CD1c-positive myeloid dendritic cell (primary cell): ENCODE measurements at regions not wholly inside any gene's neighbourhood (a gene's known extent, or its start where the extent isn't known, plus 50 kb on each side); places are given as distances from the start of the nearest gene placed in this dataset.

Experiments
- DNase-seq: peaks from one replicate; pipeline ENCODE4 v3.0.0-alpha.2; 2016; ENCODE audit errors: extremely low spot score

DNA sequence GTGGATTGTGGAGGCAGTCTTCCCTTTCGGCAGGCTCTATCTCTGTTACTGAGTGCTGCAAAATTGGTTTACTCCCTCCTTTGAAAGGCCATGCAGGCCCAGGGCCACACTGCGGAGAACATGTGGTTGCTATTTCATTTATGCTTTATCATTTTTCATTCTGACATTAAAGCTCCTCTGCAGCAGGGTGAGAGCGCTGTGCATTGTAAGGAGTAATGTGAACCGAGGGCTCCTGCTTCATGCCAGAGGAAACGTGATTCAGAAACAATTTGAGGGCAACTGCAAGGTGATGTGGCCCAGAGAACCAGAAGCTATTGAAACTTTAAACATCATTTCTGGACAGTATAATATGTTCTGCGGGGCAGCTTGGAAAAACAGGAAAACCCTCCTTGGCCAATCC, 341.6 kb upstream of the NT5C1B start:
- DNase-seq: no peak

DNA sequence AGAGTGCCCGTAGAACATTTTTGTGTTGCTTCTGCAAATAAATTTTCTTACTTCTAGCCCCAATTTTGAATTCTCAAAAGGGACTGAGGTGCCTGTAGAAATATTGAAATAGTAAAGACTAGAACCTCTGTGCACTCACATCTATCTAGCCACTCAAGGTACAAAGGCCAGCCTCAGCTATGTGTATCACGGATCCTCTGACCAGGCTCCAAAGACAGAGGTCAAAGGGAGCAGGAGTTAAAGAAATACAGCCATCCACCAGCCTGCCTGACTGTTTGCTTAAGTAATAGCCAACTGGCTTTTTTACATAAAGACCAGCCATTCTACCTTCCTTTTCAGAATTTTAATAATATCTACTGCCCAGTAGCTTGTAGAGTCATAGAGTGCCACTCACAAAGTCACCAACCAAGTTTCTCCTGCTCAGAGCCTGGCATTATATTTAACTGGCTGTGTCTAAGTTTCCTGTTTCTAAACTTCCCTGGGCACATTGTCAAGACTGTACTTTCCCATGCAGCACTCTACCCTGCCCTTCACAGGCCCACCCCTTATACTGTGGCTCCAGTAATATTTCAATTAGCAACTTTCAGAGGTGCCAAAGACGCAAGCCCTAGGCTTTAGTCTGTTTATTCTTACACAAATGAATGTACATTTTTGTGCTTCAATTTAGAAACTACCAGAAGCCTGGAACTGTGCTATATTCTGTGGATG, 338.3 kb upstream of the NT5C1B start:
- no peak for DNase-seq

DNA sequence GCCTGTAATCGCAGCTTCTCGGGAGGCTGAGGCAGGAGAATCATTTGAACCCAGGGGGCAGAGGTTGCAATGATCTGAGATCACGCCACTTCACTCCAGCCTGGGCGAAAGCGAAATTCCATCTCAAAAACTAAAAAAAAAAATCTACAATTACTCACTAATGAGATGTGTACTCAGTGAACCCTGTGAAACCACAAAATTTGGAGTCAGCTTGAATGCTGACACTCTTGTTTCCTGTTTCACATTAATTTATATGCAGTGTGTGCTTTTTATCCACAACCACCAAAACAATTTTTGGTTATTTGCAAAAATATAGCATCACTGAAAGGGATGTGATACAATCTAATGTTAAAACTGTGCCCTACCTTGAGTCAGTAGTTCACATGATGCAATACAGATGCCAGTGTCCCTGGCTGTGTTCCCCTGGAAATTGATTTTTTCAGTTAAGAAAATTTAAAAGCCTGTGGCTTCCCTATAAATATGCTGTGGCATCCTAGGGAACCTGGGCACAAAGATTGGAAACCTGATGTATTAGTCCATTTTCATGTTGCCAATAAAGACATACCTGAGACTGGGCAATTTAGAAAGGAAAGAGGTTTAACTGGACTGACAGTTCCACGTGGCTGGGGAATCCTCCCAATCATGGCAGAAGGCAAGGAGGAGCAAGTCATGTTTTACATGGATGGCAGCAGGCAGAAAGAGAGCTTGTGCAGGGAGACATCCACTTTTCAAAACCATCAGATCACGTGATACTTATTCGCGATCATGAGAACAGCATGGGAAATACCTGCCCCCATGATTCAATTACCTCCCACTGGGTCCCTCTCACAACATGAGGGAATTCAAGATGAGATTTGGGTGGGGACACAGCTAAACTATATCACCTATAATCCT, 337.5 kb upstream of the NT5C1B start:
- no peak for DNase-seq

DNA sequence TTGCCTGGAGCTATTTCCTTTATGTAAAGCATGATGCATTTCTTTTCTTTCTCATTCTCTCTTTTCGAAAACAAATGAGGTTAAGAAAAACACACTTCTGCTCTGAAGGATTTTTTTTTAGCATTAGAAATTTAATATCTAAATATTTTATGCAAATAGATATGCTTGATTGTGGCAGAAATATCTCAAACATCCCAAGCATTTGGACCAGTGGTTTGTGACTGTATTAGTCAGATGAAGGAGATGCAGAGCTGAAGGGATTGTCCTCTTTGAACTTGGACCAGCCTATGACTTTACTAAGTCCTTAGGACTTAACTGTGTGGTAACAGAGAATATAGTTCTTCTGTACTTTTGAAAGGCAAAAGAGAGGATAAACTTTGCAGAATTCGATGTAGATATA, 335.9 kb upstream of the NT5C1B start:
- DNase-seq: no peak

DNA sequence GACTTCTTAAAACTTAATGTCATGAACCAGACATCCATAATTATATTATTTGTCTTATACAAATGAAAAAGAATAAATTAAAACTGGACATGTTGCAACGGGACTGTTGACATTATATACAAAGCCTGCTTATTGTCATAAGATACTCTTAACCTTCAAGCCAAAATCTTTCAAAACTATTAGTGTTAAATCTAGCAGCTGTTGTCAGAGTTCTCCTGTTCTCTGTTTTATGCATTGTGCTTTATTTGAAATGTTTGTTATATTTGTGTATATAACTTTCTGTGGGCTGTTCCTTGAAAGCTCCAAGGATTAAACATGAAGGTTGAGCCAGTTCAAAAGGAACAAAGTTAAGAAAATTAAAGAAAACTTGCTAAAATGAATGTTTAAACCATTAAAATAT, 335.5 kb upstream of the NT5C1B start:
- no peak for DNase-seq

DNA sequence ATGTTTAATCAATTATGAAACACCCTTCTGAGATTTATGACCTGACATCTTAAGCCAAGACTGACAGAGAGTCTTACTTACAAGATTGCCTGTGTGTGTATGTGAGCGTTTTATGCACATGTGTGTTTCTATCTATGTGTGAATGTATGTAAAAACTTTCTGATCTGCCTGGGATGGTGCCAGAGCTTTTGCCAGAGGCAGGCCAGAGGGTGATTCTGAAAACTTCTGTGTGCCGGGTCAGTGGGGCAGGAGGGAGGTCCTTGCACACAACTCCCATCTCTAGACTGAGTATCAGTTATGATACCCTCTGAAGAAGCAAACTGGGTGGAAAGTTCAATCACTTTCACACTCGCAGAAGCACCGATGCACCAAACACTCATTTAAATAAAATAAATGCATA, 335.0 kb upstream of the NT5C1B start:
- DNase-seq: no peak

DNA sequence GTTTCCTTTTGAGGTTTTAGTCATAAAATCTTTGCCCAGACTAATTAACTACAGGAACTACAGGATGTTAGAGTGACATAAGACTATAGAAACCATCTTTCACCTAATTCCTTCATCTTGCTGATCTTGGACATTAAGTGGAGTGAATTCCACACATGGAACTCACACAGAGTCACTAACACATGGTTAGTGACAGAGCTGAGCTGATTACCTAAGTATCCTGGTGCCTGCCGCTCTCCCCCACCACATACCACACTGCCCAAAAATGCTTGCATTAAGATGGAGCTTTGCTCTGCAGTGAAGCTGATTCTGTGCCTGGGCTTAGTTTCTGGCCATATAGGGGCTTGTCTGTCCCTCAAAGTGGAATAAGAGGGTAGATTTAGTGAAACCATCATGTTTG, 332.9 kb upstream of the NT5C1B start:
- DNase-seq: no peak

DNA sequence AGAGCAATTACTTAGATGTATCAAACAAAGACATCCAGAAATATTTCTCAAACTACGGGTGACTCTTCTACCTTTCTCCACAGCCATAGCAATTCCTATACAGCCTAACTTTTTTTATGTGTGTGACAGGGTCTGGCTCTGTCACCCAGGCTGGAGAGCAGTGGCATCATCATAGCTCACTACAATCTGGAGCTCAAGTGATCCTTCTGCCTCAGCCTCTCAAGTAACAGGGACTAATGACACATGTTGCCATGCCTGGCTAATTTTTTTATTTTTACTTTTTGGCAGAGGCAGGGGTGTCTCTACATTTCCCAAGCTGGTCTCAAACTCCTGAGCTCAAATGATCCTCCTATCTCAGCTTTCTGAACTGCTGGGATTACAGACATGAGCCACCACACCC, 328.9 kb upstream of the NT5C1B start:
- DNase-seq: no peak

DNA sequence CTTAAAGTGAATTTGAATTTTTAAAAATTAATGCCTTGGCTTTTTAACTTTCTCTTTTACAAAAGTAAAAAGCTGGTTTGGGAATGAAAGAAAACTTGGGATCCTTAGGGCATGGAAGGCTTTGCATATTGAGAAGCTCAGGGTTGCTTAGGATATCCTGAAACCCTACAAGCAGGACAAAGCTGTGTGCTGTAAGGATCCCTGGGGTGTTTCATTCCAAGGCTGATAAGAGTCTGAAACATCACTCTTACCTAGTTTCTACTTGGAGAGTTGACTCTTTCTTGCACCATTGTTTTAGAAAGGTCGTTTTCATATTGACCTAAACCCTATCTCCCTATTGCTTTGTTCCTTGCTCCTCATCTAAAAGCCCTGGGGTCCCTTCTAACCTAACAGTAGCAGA, 325.9 kb upstream of the NT5C1B start:
- DNase-seq: no peak

DNA sequence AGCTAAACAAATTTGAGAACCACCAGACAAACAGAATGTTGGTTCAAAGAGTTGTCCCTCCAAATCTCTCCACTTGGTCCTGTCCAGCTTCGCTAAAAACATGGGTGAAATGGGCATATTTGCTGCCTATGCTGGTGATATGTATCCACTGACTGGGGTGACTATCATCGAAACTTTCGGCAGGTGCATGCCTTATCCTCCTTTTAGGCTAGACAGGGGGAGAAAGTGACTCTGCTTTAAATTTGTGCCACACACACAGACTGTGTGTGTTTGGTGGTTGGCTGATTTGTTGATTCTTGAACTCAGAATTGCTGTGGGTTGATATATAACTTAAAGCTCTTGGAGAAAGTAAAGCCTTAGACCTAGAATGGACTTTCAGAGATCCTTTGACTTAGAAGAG, 324.1 kb upstream of the NT5C1B start:
- DNase-seq: no peak

DNA sequence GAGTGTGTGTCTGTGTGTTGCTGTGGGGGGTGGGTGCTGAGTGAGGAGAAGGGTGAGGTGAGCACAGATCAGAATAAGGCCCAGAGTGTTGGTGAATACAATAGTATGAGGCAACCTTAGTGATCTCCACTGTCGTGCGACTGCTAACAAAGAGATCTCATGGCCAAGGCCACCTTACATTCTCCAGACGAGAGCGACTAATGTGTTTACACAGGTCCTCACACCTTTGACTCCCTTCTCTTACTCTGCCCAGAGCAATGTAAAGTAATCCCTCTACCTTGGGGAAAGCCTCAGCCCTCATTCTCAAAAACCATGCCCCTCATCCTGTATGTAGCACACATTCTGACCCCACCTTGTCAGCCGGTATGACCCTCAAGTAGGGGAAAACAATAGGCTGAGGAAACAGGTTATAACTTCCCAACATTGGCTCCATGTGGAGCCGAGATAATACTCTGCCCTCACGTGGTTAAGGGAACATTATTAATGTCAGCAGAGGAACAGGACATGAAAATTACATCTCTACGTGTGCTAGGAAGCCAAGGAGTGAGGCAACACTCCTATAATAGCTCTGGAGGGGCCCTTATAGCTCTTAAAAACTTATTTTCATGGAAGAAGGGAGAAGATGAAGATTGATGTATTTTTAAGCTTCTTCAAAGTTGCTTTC, 323.0 kb upstream of the NT5C1B start:
- no peak for DNase-seq

DNA sequence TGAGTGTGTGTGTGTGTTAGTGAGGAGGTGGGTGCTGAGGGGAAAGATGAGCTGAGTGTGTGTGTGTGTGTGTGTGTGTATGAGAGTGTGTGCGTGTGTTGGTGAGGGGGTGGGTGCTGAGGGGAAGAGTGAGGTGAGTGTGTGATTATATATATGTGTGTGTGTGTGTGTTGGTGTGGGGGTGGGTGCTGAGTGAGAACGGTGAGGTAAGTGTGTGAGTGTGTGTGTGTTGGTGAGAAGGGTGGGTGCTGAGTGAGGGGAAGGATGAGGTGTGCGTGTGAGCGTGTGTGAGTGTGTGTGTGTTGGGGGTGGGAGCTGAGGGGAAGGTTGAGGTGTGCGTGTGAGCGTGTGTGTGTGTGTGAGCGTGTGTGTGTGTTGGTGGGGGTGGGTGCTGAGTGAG, 322.0 kb upstream of the NT5C1B start:
- DNase-seq: no peak

DNA sequence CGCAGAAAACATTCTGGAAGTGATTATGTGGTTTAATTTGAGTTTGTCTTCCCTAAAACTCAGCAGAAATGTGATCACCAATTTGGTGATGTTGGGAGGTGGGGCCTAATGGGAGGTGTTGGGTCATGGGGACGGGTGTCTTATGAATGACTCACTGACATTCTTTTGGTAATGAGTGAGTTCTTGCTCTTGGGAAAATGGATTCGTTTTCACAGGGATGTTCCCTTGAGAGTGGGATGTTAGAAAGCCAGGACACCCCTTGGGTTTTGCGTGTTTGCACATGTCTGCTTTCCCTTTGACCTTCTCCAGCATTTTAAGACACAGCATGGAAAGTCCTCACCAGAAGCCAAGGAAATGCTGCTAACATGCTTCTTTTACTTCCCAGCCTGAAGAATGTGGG, 321.5 kb upstream of the NT5C1B start:
- DNase-seq: no peak

DNA sequence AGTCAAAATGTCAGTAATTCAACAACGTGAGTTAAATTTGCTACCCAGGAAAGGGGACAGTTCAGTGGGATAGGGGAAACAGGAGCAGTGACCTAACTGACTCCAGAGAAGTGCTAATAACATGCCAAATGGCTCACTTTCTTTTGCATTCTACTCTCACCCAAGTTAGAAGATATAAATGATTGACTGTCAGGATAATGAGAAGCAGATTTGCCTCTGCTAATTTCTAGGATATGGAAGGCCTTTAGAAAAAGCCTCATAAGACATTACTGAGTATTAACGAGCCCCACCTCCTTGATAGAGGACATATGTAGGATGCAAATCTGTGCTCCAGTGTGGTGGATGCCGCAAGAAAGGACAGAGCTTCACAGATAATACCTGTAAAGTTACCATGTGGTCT, 318.6 kb upstream of the NT5C1B start:
- DNase-seq: no peak

DNA sequence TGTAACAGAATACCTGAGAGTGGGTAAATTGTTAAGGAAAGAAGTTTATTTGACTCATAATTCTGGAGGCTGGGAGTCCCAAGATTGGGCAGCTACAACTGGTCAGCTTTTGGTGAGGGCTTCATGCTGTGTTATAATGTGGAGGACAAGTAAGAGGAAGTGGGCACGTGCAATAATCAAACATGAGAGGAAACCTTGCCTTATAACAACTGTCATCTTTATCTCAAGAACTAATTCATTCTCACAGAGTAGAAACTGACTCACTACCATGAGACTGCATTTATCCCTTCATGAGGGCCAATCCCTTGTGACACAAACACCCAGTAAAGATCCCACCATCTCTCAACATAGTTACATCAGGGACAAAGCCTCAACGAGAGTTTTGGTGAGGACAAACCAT, 318.1 kb upstream of the NT5C1B start:
- DNase-seq: no peak

DNA sequence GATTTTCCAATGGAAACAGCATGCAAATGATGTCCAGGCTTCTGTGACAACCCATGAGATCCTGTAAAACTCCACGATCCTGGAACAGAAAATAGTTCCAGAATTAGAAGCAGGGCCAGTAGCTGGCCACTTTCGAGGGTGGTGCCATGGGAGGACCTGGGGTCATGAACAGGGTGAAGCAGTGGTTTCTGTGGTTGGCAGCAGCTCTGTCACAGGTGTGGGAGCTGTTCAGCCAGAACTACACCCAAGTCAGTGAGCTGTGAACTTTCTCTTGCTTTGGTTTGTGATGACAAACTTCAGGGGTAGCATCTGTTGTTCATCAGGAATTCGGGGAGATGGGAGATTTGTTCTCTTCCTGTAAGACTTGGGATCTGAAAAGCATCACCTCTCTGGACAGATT, 314.4 kb upstream of the NT5C1B start:
- no peak for DNase-seq

DNA sequence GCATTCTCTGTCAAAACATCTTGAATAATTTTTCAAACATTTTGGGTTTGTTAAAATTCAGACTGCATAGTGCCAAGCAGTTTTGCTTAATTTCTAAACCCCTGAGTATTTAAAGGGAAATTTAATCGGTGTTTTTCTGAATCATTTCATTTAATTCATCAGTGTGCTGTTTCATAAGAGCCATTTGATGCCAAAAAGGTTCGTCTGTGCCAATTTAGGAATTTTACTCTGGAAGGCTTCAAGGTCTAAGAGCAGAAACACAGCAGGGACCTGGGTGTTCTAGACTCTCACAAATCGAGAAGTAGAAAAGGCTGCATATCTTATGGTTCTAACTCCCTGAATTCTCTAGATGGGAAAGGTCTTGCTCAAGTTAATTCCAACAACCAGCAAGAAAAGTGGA, 311.9 kb upstream of the NT5C1B start:
- no peak for DNase-seq

DNA sequence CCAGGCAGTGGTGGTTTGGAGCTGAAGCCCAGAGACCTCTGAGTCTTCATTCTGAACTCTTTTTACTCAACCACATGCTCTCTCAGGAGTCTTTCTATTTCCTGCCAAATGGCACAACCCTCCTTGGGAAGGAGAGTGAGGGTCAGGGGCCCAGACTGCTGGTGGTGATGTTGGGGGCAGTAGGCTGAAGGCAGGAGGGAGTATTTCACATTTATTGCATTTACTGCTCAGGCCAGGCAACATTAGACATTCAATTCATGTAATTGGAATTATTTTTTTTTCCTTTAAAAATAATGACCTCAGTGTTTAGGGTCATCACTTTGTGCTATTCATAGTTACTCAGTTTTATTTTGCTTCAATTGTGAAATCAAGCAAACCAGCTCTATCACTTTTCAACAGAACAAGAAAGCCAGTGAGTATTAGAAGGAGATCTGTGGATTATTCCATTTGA, 311.3 kb upstream of the NT5C1B start:
- DNase-seq: no peak

DNA sequence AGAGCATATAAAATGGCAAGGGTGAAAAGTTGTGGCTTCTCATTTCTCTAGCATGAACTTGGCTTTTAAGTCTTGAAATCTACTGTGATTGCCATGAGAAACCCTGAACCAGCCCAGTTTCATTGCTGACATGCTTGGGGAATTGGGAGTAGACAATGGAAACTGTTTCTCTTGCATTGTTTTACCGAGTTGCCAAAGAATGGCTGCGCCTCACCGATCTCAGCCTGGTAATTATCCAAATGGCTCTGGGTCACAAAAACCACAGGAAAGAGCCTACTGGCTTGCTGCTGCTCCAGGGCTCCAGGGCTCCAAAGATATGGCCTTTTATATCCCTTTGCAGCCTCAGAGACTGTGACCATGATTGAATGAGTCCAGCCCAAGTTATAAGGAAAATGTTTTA, 310.4 kb upstream of the NT5C1B start:
- DNase-seq: no peak

DNA sequence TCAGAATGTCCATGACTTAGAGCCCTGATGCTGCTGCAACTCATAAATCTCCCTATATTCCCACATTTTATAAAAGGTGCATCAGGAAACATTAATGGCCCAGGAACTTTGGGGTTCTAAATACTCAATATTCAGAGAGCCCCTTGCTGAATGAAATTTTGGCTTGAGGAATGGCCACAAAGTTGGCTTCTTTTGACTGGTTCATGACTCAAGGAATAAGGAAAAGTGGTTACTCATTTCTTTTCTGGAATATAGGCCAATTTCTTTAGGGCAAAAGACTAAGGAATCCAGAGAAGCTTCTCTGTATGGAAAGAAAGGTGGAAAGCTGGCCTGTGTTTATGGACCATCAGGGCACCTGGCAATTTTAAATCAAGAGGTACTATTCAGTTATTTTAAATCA, 308.9 kb upstream of the NT5C1B start:
- no peak for DNase-seq

DNA sequence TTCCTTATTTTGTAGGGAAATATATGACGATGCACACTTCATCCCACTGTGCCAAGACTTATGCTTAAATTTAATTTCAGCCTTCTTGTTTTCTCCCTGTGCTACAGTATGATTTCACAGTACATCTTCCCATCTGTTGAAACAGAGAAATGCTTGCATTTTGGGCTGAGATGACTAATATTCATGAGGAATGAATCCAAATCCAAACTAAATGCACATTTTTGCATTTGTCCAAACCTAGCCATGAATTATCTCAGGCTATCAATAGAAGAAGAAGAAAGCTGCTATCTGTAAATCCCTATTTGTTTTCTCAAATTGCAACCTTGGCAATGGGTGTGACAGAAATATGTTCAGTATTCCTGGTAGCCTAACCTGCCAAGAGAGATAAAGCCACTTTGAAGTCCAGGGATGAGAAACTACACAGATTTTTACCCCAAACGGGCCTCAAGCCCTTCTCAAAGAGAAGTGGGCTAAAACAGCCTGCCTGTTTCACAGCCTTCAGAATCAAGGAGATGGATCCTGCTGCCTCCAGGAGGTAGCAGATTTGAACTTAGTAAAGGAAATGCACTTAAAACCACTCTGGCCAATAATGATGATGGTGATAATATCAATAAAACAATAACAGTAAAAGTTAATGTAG, 306.9 kb upstream of the NT5C1B start:
- no peak for DNase-seq

DNA sequence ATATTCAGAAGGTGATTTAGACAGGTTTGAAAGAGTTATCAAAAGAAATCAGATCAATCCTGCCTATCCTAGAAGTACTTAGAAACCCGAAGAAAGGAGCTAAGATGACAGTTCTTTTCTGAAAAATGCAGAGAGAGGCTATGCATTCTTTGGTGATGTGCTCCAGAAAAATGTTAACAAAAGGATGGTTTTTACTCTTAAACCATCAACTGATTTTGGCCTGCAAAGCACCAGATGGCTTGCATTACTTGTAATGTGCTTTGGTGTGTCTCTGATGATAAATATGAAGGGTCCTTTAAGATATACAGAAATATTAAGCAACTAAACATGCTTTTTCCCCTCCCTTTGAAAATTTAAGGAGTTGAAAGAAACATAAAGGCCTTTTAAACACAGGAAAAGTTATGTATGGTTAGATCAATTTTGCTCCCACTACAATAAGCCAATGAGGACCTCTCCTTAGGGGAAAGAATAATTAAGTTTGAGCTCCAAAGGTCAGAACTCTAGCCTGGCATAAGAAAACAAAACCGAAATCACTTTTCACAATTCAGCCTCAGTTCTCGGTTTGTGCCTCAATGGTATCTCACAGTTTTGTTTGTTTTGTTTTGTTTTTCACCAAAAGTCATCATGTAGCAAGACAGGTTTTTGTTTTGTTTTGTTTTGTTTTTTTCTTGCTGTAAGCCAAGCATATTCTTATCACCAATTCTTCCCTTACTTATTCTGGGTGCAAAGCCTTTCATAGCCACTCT, 302.4 kb upstream of the NT5C1B start:
- no peak for DNase-seq
